H1 (cell line): ENCODE measurements at regions not wholly inside any gene's neighbourhood (a gene's known extent, or its start where the extent isn't known, plus 50 kb on each side); places are given as distances from the start of the nearest gene placed in this dataset.
"Not testable (repeated sequence)": the region's sequence is repeated elsewhere in the genome, so short reads cannot be mapped to it uniquely, and the experiment has no call there.

ENCODE experiments used
- CTCF ChIA-PET: fragments of 300-600 bp; sonication (Branson Sonifier 250); formaldehyde crosslinking; loops from one replicate; lab custom pipeline; 2021; ENCODE audit not compliant: partially characterized antibody; lab: Charles Lee
- POLR2A ChIA-PET: fragments of 300-600 bp; sonication (Branson Sonifier 250); formaldehyde crosslinking; loops from one replicate; lab custom pipeline; 2021; ENCODE audit warnings: inconsistent platforms; ENCODE audit not compliant: partially characterized antibody; lab: Charles Lee
- DNase-seq, 2 experiments: peaks; one replicate each; pipeline versions ENCODE4 v3.0.0 to v3.0.0-alpha.2; 2010 to 2022; ENCODE audit warnings: low spot score in 2 of 2, low read depth in 1 of 2, mixed read lengths in 1 of 2
- FAIRE-seq: peaks from 2 replicates; lab custom pipeline; 2011; peaks lifted over from hg19 to GRCh38; lab: Jason Lieb, UNC
- H2AFZ ChIP-seq: 2 replicates; pipeline ENCODE4 v1.8.1; 2012; ENCODE audit warnings: low read length, inconsistent platforms
- H2AK5ac ChIP-seq: 2 replicates; pipeline ENCODE4 v1.6.1; 2013; ENCODE audit warnings: low read depth, low read length
- H2BK120ac ChIP-seq: replicated peaks from 2 replicates; pipeline ENCODE3; 2013; ENCODE audit warnings: low read depth, low read length, inconsistent platforms
- H2BK12ac ChIP-seq: 2 replicates; pipeline ENCODE4 v1.6.1; 2013; ENCODE audit warnings: low read depth, low read length
- H2BK15ac ChIP-seq: 2 replicates; pipeline ENCODE4 v1.6.1; 2013; ENCODE audit warnings: low read length
- H2BK20ac ChIP-seq: 2 replicates; pipeline ENCODE4 v1.6.1; 2013; ENCODE audit warnings: low read length
- H2BK5ac ChIP-seq: 2 replicates; pipeline ENCODE4 v1.6.1; 2013; ENCODE audit warnings: low read depth, low read length
- H3K14ac ChIP-seq: 2 replicates; pipeline ENCODE4 v1.6.1; 2013; ENCODE audit warnings: inconsistent platforms; ENCODE audit not compliant: insufficient read length
- H3K18ac ChIP-seq: 2 replicates; pipeline ENCODE4 v1.6.1; 2013; ENCODE audit warnings: low read length; ENCODE audit errors: extremely low read depth
- H3K23ac ChIP-seq: 2 replicates; pipeline ENCODE4 v1.6.1; 2013; ENCODE audit warnings: inconsistent platforms; ENCODE audit not compliant: insufficient read length
- H3K23me2 ChIP-seq: 2 replicates; pipeline ENCODE4 v1.6.1; 2013; ENCODE audit warnings: low read depth, low read length
- H3K27ac ChIP-seq: 2 replicates; pipeline ENCODE4 v1.6.1; 2011; ENCODE audit warnings: low read depth, low read length, inconsistent platforms
- H3K27me3 ChIP-seq, 4 experiments: replicated peaks in 1 of 4; 1 replicate in 1 of 4; 2 replicates in 3 of 4; pipeline versions ENCODE4 v1.6.1 to v1.8.1; 2011 to 2013; ENCODE audit warnings: low read length in 3 of 4, mild to moderate bottlenecking in 3 of 4, inconsistent platforms in 2 of 4, mixed read lengths in 2 of 4, moderate library complexity in 1 of 4; ENCODE audit not compliant: control insufficient read depth in 3 of 4, insufficient read depth in 3 of 4; ENCODE audit errors: extremely low read depth in 1 of 4
- H3K36me3 ChIP-seq, 4 experiments: 2 replicates each; pipeline versions ENCODE4 v1.6.1 to v1.8.1; 2011 to 2013; ENCODE audit warnings: mild to moderate bottlenecking in 4 of 4, low read length in 3 of 4, moderate library complexity in 2 of 4, control low read depth in 1 of 4, inconsistent platforms in 1 of 4; ENCODE audit not compliant: insufficient read depth in 4 of 4, control insufficient read depth in 2 of 4
- H3K4ac ChIP-seq: replicated peaks from 2 replicates; pipeline ENCODE3; 2013; ENCODE audit warnings: low read length, low read depth, mixed read lengths, inconsistent platforms; ENCODE audit not compliant: insufficient read length
- H3K4me1 ChIP-seq, 4 experiments: replicated peaks in 1 of 4; 1 replicate in 1 of 4; 2 replicates in 3 of 4; pipeline versions ENCODE4 v1.6.1 to v1.8.1; 2011 to 2013; ENCODE audit warnings: low read length in 3 of 4, inconsistent platforms in 2 of 4, mixed read lengths in 1 of 4; ENCODE audit not compliant: insufficient read depth in 4 of 4, control insufficient read depth in 3 of 4
- H3K4me2 ChIP-seq, 2 experiments: 2 replicates each; pipeline versions ENCODE4 v1.6.1 to v1.8.1; 2011 to 2013; ENCODE audit warnings: low read depth in 2 of 2, low read length in 2 of 2, control low read depth in 1 of 2, inconsistent platforms in 1 of 2, mild to moderate bottlenecking in 1 of 2; ENCODE audit not compliant: insufficient read depth in 1 of 2
- H3K4me3 ChIP-seq, 4 experiments: fragments of 200-600, 300-600 bp in 1 of 4; sonication (generic), shearing (Covaris generic), sonication (Bioruptor Twin) in 1 of 4; 2 replicates each; pipeline versions ENCODE4 v1.5.1 to v1.8.1; 2011 to 2016; ENCODE audit warnings: low read length in 4 of 4, low read depth in 3 of 4, control low read depth in 2 of 4, inconsistent platforms in 2 of 4, mild to moderate bottlenecking in 2 of 4, mixed read lengths in 1 of 4, moderate library complexity in 1 of 4; ENCODE audit not compliant: insufficient read depth in 2 of 4; ENCODE audit errors: extremely low read depth in 1 of 4
- H3K56ac ChIP-seq: replicated peaks from 2 replicates; pipeline ENCODE3; 2013; ENCODE audit warnings: low read depth, mild to moderate bottlenecking, mixed read lengths, low read length, inconsistent platforms; ENCODE audit not compliant: insufficient read length
- H3K79me1 ChIP-seq: 2 replicates; pipeline ENCODE4 v1.6.1; 2013; ENCODE audit warnings: low read depth, low read length, control low read depth
- H3K79me2 ChIP-seq, 2 experiments: 2 replicates each; pipeline versions ENCODE4 v1.6.1 to v1.8.1; 2012 to 2013; ENCODE audit warnings: low read length in 2 of 2, mild to moderate bottlenecking in 2 of 2, inconsistent platforms in 1 of 2; ENCODE audit not compliant: insufficient read depth in 2 of 2, control insufficient read depth in 1 of 2
- H3K9ac ChIP-seq, 4 experiments: replicated peaks in 1 of 4; 1 replicate in 1 of 4; 2 replicates in 3 of 4; pipeline versions ENCODE4 v1.6.1 to v1.8.1; 2011 to 2013; ENCODE audit warnings: low read depth in 3 of 4, low read length in 3 of 4, control low read depth in 2 of 4, mild to moderate bottlenecking in 2 of 4, moderate library complexity in 2 of 4, inconsistent platforms in 1 of 4; ENCODE audit errors: extremely low read depth in 1 of 4
- H3K9me3 ChIP-seq, 2 experiments: 2 replicates each; pipeline versions ENCODE4 v1.6.1 to v1.8.1; 2012 to 2013; ENCODE audit warnings: mild to moderate bottlenecking in 2 of 2, moderate library complexity in 2 of 2, control low read depth in 1 of 2, inconsistent platforms in 1 of 2, low read depth in 1 of 2, low read length in 1 of 2, mixed read lengths in 1 of 2; ENCODE audit not compliant: insufficient read depth in 2 of 2
- H4K20me1 ChIP-seq, 2 experiments: replicated peaks in 1 of 2; 2 replicates each; pipeline versions ENCODE3 to v1.8.1; 2011 to 2013; ENCODE audit warnings: inconsistent platforms in 2 of 2, low read length in 2 of 2, mild to moderate bottlenecking in 1 of 2; ENCODE audit not compliant: insufficient read depth in 2 of 2, control insufficient read depth in 1 of 2
- H4K5ac ChIP-seq: 2 replicates; pipeline ENCODE4 v1.6.1; 2013; ENCODE audit warnings: low read length, low read depth, mixed read lengths, inconsistent platforms; ENCODE audit not compliant: insufficient read length
- H4K8ac ChIP-seq: 2 replicates; pipeline ENCODE4 v1.8.0; 2013; ENCODE audit warnings: mild to moderate bottlenecking, moderate library complexity, low read length, inconsistent platforms; ENCODE audit not compliant: insufficient read depth; ENCODE audit errors: extremely low read depth
- H4K91ac ChIP-seq: replicated peaks from 2 replicates; pipeline ENCODE3; 2013; ENCODE audit warnings: low read length, mixed read lengths, inconsistent platforms; ENCODE audit not compliant: insufficient read length
- WGBS, 2 experiments: shearing (Covaris generic) in 1 of 2; methylation state at CpG; one replicate each; pipeline versions ENCODE4 v1.1.6 to v1.1.7; 2013 to 2015; ENCODE audit warnings: low lambda C conversion rate in 2 of 2, mixed read lengths in 2 of 2, inconsistent platforms in 1 of 2, low coverage in 1 of 2, missing lambda C conversion rate in 1 of 2; ENCODE audit not compliant: insufficient replicate concordance in 2 of 2, insufficient coverage in 1 of 2, insufficient read length in 1 of 2; ENCODE audit errors: extremely low coverage in 1 of 2, missing lambda C conversion rate in 1 of 2; 5-methylcytosine and 5-hydroxymethylcytosine counted together

- CTCF ChIA-PET, result not testable (repeated sequence)
These were observed 2784.9 kb downstream of the RPIA start for GRCh38 chr2:91476244-91476935.

GRCh38 chr2:91476936-91477246, 2785.4 kb downstream of the RPIA start:
- not testable (repeated sequence) for FAIRE-seq, H3K56ac ChIP-seq, H2BK15ac ChIP-seq

More at GRCh38 chr2:91476244-91476935, 2784.9 kb downstream of the RPIA start:
- H2BK12ac ChIP-seq, H3K36me3 ChIP-seq, H4K20me1 ChIP-seq, H2BK15ac ChIP-seq, H3K4me1 ChIP-seq, H2AK5ac ChIP-seq, H2BK20ac ChIP-seq, H3K56ac ChIP-seq, H4K5ac ChIP-seq, POLR2A ChIA-PET, H2BK120ac ChIP-seq, H3K23me2 ChIP-seq, H3K23ac ChIP-seq, H2AFZ ChIP-seq, H3K18ac ChIP-seq, H3K27ac ChIP-seq, DNase-seq, H4K91ac ChIP-seq, H3K14ac ChIP-seq, H3K9me3 ChIP-seq, FAIRE-seq, H3K79me1 ChIP-seq, H3K4ac ChIP-seq, H3K4me3 ChIP-seq, H3K9ac ChIP-seq, H2BK5ac ChIP-seq, H3K4me2 ChIP-seq, H4K8ac ChIP-seq, H3K79me2 ChIP-seq: not testable (repeated sequence)
- H3K27me3 ChIP-seq, result peaks cover 14 to 19% (median 17%) of the 10 kb centered on the region in 4 experiments
- 42% methylated on average over 2 of the region's 2 CpGs; no CpG with 5 or more reads in 1 of the 2 experiments for WGBS, 2 experiments

More at GRCh38 chr2:91476936-91477246, 2785.4 kb downstream of the RPIA start:
- H2AK5ac ChIP-seq, H3K79me2 ChIP-seq, H3K27ac ChIP-seq, DNase-seq, POLR2A ChIA-PET, H3K18ac ChIP-seq, H2BK12ac ChIP-seq, H3K4me1 ChIP-seq, H4K20me1 ChIP-seq, H2AFZ ChIP-seq, H3K14ac ChIP-seq, CTCF ChIA-PET, H4K5ac ChIP-seq, H3K4ac ChIP-seq, H2BK120ac ChIP-seq, H3K9ac ChIP-seq, H2BK20ac ChIP-seq, H4K91ac ChIP-seq, H3K36me3 ChIP-seq, H3K4me3 ChIP-seq, H3K79me1 ChIP-seq, H2BK5ac ChIP-seq, H3K9me3 ChIP-seq, H4K8ac ChIP-seq, H3K23me2 ChIP-seq, H3K4me2 ChIP-seq, H3K23ac ChIP-seq: not testable (repeated sequence)
- 31% methylated on average over 6 of the region's 25 CpGs; no CpG with 5 or more reads in 1 of the 2 experiments for WGBS, 2 experiments
- peaks cover 14 to 19% (median 17%) of the 10 kb centered on the region in 4 experiments for H3K27me3 ChIP-seq
